Activated T-helper 2 cell treated with anti-CD3 and anti-CD28 coated beads, Interferon-gamma antibody, Interleukin-2, Interleukin-4, amounts not matched to agents 10 μg/mL and 5 μg/mL and 100 μg/mL, durations not matched to agents 14 hours and 24 hours and 36 hours (primary cell): ENCODE measurements at regions not wholly inside any gene's neighbourhood (a gene's known extent, or its start where the extent isn't known, plus 50 kb on each side); places are given as distances from the start of the nearest gene placed in this dataset.
"Not testable (repeated sequence)": the region's sequence is repeated elsewhere in the genome, so short reads cannot be mapped to it uniquely, and the experiment has no call there.

Experiments
- DNase-seq: peaks from one replicate; pipeline ENCODE4 v3.0.0; 2021; ENCODE audit warnings: low spot score
- H3K27ac Mint-ChIP-seq: one replicate; pipeline ENCODE4 v1.8.0; 2021; ENCODE audit warnings: mixed read lengths
- H3K27me3 Mint-ChIP-seq: one replicate; pipeline ENCODE4 v1.8.0; 2021; ENCODE audit warnings: low read depth, mixed read lengths
- H3K36me3 Mint-ChIP-seq: one replicate; pipeline ENCODE4 v1.8.0; 2021; ENCODE audit warnings: low read depth, mixed read lengths
- H3K4me1 Mint-ChIP-seq: one replicate; pipeline ENCODE4 v1.8.0; 2021; ENCODE audit warnings: low read depth, mixed read lengths
- H3K4me3 Mint-ChIP-seq: one replicate; pipeline ENCODE4 v1.8.0; 2021; ENCODE audit warnings: low read depth, mild to moderate bottlenecking, moderate library complexity, mixed read lengths
- H3K9me3 Mint-ChIP-seq: one replicate; pipeline ENCODE4 v1.8.0; 2021; ENCODE audit warnings: mixed read lengths
- intact Hi-C: fragments of 100-400 bp; cut with micrococcal nuclease; formaldehyde crosslinking; loops from one replicate; pipeline ENCODE4 v1.15.1; 2023

GRCh38 chrX:45660477-45660876 lies 459.8 kb upstream of the DIPK2B start:
- Mint-ChIP-seq H3K4me3 (no peak overlapping the region), H3K4me1 (no peaks in the 10 kb centered on the region), H3K9me3 (peaks cover 4% of the 10 kb centered on the region), H3K27me3 (no peaks in the 10 kb centered on the region), H3K36me3 (no peaks in the 10 kb centered on the region), H3K27ac (no peak overlapping the region)
- intact Hi-C loops: no loop called here
- no peak for DNase-seq

GRCh38 chrX:45633419-45633818 lies 432.7 kb upstream of the DIPK2B start:
- H3K9me3 Mint-ChIP-seq: no peaks in the 10 kb centered on the region
- H3K27me3 Mint-ChIP-seq: peaks cover 4% of the 10 kb centered on the region
- no peaks in the 10 kb centered on the region for H3K36me3 Mint-ChIP-seq
- H3K4me3 Mint-ChIP-seq: no peak overlapping the region
- no peak for DNase-seq
- intact Hi-C loops: no loop called here
- H3K4me1 Mint-ChIP-seq: peaks cover 2% of the 10 kb centered on the region
- no peak overlapping the region for H3K27ac Mint-ChIP-seq

GRCh38 chrX:45632506-45632905 lies 431.8 kb upstream of the DIPK2B start:
- Mint-ChIP-seq H3K27ac (no peak overlapping the region), H3K36me3 (no peaks in the 10 kb centered on the region), H3K9me3 (no peaks in the 10 kb centered on the region), H3K4me1 (peaks cover 2% of the 10 kb centered on the region), H3K27me3 (peaks cover 4% of the 10 kb centered on the region), H3K4me3 (no peak overlapping the region)
- DNase-seq: no peak
- intact Hi-C loops: no loop called here

GRCh38 chrX:45630078-45630477 lies 429.4 kb upstream of the DIPK2B start:
- no peak for DNase-seq
- no peaks in the 10 kb centered on the region for H3K27me3 Mint-ChIP-seq
- intact Hi-C loops: no loop called here
- H3K27ac Mint-ChIP-seq: no peak overlapping the region
- peaks cover 15% of the 10 kb centered on the region for H3K36me3 Mint-ChIP-seq
- H3K4me1 Mint-ChIP-seq: peaks cover 2% of the 10 kb centered on the region
- H3K4me3 Mint-ChIP-seq: no peak overlapping the region
- peaks cover 15% of the 10 kb centered on the region for H3K9me3 Mint-ChIP-seq

- Mint-ChIP-seq H3K4me3 (no peak overlapping the region), H3K9me3 (peaks cover 15% of the 10 kb centered on the region), H3K36me3 (peaks cover 15% of the 10 kb centered on the region), H3K27ac (no peak overlapping the region), H3K4me1 (peaks cover 5% of the 10 kb centered on the region), H3K27me3 (no peaks in the 10 kb centered on the region)
- intact Hi-C loops: loop anchor here (10.0 kb wide), 2 partner anchors 123 to 183 kb away; no protein-coding TSS in a partner anchor
- DNase-seq: no peak
Measured at GRCh38 chrX:45628041-45628440, 427.4 kb upstream of the DIPK2B start.

GRCh38 chrX:45623266-45623665 lies 422.6 kb upstream of the DIPK2B start:
- intact Hi-C loops: loop anchor here (2.0 to 10.0 kb wide), 4 partner anchors 118 to 224 kb away; no protein-coding TSS in a partner anchor
- no peak for DNase-seq
- Mint-ChIP-seq H3K4me1 (peaks cover 18% of the 10 kb centered on the region), H3K36me3 (peaks cover 15% of the 10 kb centered on the region), H3K27ac (no peak overlapping the region), H3K27me3 (no peaks in the 10 kb centered on the region), H3K4me3 (no peak overlapping the region), H3K9me3 (peaks cover 21% of the 10 kb centered on the region)

- Mint-ChIP-seq H3K27me3 (no peaks in the 10 kb centered on the region), H3K9me3 (peaks cover 29% of the 10 kb centered on the region), H3K4me3 (no peak overlapping the region), H3K4me1 (peaks cover 18% of the 10 kb centered on the region), H3K27ac (peak overlapping the region; percentile 80), H3K36me3 (peaks cover 17% of the 10 kb centered on the region)
- DNase-seq: no peak
- intact Hi-C loops: loop anchor here (2.0 to 10.0 kb wide), 4 partner anchors 118 to 225 kb away; no protein-coding TSS in a partner anchor
Measured at GRCh38 chrX:45622538-45622937, 421.9 kb upstream of the DIPK2B start.

- Mint-ChIP-seq H3K4me1 (peaks cover 18% of the 10 kb centered on the region), H3K36me3 (peaks cover 13% of the 10 kb centered on the region), H3K27me3 (no peaks in the 10 kb centered on the region), H3K9me3 (peaks cover 28% of the 10 kb centered on the region), H3K4me3 (no peak overlapping the region), H3K27ac (peak overlapping the region; percentile 80)
- intact Hi-C loops: loop anchor here (2.0 to 10.0 kb wide), 4 partner anchors 117 to 225 kb away; no protein-coding TSS in a partner anchor
- no peak for DNase-seq
Measured at GRCh38 chrX:45622042-45622423, 421.4 kb upstream of the DIPK2B start.

- Mint-ChIP-seq H3K4me1 (peaks cover 18% of the 10 kb centered on the region), H3K4me3 (no peak overlapping the region), H3K27ac (peak overlapping the region; percentile 80), H3K36me3 (peaks cover 11% of the 10 kb centered on the region), H3K9me3 (peaks cover 25% of the 10 kb centered on the region), H3K27me3 (no peaks in the 10 kb centered on the region)
- no peak for DNase-seq
- intact Hi-C loops: loop anchor here (1.0 to 10.0 kb wide), 6 partner anchors 89 to 699 kb away; no protein-coding TSS in a partner anchor
Measured at GRCh38 chrX:45621376-45622041, 420.8 kb upstream of the DIPK2B start.

- no peak overlapping the region for H3K27ac Mint-ChIP-seq
- no peaks in the 10 kb centered on the region for H3K27me3 Mint-ChIP-seq
- peaks cover 17% of the 10 kb centered on the region for H3K4me1 Mint-ChIP-seq
- H3K4me3 Mint-ChIP-seq: no peak overlapping the region
- intact Hi-C loops: no loop called here
- H3K36me3 Mint-ChIP-seq: peaks cover 3% of the 10 kb centered on the region
- DNase-seq: no peak
- H3K9me3 Mint-ChIP-seq: peaks cover 19% of the 10 kb centered on the region
Measured at GRCh38 chrX:45619290-45619689, 418.6 kb upstream of the DIPK2B start.

- H3K4me3 Mint-ChIP-seq: not testable (repeated sequence)
Measured at GRCh38 chrX:45615591-45615990, 414.9 kb upstream of the DIPK2B start.

GRCh38 chrX:45614853-45615252 lies 414.2 kb upstream of the DIPK2B start:
- Mint-ChIP-seq H3K36me3 (peaks cover 3% of the 10 kb centered on the region), H3K4me1 (peaks cover 2% of the 10 kb centered on the region), H3K9me3 (peaks cover 40% of the 10 kb centered on the region), H3K27ac (no peak overlapping the region), H3K27me3 (no peaks in the 10 kb centered on the region), H3K4me3 (no peak overlapping the region)
- no peak for DNase-seq
- intact Hi-C loops: no loop called here

More at GRCh38 chrX:45615591-45615990, 414.9 kb upstream of the DIPK2B start:
- H3K27ac Mint-ChIP-seq, H3K4me1 Mint-ChIP-seq, H3K27me3 Mint-ChIP-seq, DNase-seq, intact Hi-C loops, H3K36me3 Mint-ChIP-seq: not testable (repeated sequence)
- H3K9me3 Mint-ChIP-seq: peaks cover 39% of the 10 kb centered on the region

- Mint-ChIP-seq H3K4me3 (no peak overlapping the region), H3K27ac (no peak overlapping the region), H3K9me3 (peaks cover 9% of the 10 kb centered on the region), H3K4me1 (no peaks in the 10 kb centered on the region), H3K27me3 (no peaks in the 10 kb centered on the region), H3K36me3 (no peaks in the 10 kb centered on the region)
- DNase-seq: no peak
- intact Hi-C loops: no loop called here
Measured at GRCh38 chrX:45602151-45602550, 401.5 kb upstream of the DIPK2B start.
